SK-N-SH treated with all-trans-retinoic acid at 6 μM for 48 hours (cell line): ENCODE measurements at regions not wholly inside any gene's neighbourhood (a gene's known extent, or its start where the extent isn't known, plus 50 kb on each side); places are given as distances from the start of the nearest gene placed in this dataset.

Source experiments
- ARNTL ChIP-seq: fragments of 450-650 bp; formaldehyde crosslinking; IDR thresholded peaks from 2 replicates; pipeline ENCODE4 v1.5.0; 2020; ENCODE audit warnings: low read depth, mild to moderate bottlenecking, moderate library complexity, borderline replicate concordance
- BACH2 ChIP-seq: fragments of 250-450 bp; sonication (Bioruptor Pico); IDR thresholded peaks from 2 replicates; pipeline ENCODE4 v1.9.0; 2021; ENCODE audit warnings: mild to moderate bottlenecking, borderline replicate concordance
- PATZ1 ChIP-seq: fragments of 250-450 bp; sonication (Bioruptor Pico); IDR thresholded peaks from 2 replicates; pipeline ENCODE4 v1.8.0; 2020; ENCODE audit warnings: mild to moderate bottlenecking, moderate library complexity, borderline replicate concordance
- TOX ChIP-seq: fragments of 250-450 bp; sonication (Bioruptor Pico); IDR thresholded peaks from 2 replicates; pipeline ENCODE4 v1.8.0; 2021; ENCODE audit warnings: mild to moderate bottlenecking, moderate library complexity, borderline replicate concordance
- ZC3H10 ChIP-seq: fragments of 250-450 bp; sonication (Bioruptor Pico); IDR thresholded peaks from 2 replicates; pipeline ENCODE4 v1.5.1; 2021; ENCODE audit warnings: mild to moderate bottlenecking, moderate library complexity
- ZFP3 ChIP-seq: fragments of 250-450 bp; sonication (Bioruptor Pico); IDR thresholded peaks from 2 replicates; pipeline ENCODE4 v1.5.0; 2020; ENCODE audit warnings: mild to moderate bottlenecking, moderate library complexity
- ZNF565 ChIP-seq: fragments of 450-650 bp; formaldehyde crosslinking; conservative IDR thresholded peaks from 2 replicates; pipeline ENCODE4 v1.5.0; 2020; ENCODE audit warnings: low read depth, mild to moderate bottlenecking, moderate library complexity
- TF ChIP-seq, protein P1 (sequence below): fragments of 250-450 bp; sonication (Bioruptor Pico); IDR thresholded peaks from 2 replicates; pipeline ENCODE4 v1.5.1; 2020; ENCODE audit warnings: low read depth, mild to moderate bottlenecking, moderate library complexity
- TF ChIP-seq, protein P2 (sequence below): fragments of 250-450 bp; sonication (Bioruptor Pico); IDR thresholded peaks from 2 replicates; pipeline ENCODE4 v1.8.0; 2021; ENCODE audit warnings: low read depth, mild to moderate bottlenecking, moderate library complexity, borderline replicate concordance

- TF ChIP-seq BACH2 (no peak), PATZ1 (CRISPR knock-in tag) (no peak), ARNTL (CRISPR knock-in tag) (no peak), ZNF565 (no peak), TOX (CRISPR knock-in tag) (no peak), ZC3H10 (CRISPR knock-in tag) (no peak), ZFP3 (CRISPR knock-in tag) (no peak)
- TF ChIP-seq, protein P1, sequence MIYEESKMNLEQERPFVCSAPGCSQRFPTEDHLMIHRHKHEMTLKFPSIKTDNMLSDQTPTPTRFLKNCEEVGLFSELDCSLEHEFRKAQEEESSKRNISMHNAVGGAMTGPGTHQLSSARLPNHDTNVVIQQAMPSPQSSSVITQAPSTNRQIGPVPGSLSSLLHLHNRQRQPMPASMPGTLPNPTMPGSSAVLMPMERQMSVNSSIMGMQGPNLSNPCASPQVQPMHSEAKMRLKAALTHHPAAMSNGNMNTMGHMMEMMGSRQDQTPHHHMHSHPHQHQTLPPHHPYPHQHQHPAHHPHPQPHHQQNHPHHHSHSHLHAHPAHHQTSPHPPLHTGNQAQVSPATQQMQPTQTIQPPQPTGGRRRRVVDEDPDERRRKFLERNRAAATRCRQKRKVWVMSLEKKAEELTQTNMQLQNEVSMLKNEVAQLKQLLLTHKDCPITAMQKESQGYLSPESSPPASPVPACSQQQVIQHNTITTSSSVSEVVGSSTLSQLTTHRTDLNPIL (CRISPR knock-in tag), result no peak
- TF ChIP-seq, protein P2, sequence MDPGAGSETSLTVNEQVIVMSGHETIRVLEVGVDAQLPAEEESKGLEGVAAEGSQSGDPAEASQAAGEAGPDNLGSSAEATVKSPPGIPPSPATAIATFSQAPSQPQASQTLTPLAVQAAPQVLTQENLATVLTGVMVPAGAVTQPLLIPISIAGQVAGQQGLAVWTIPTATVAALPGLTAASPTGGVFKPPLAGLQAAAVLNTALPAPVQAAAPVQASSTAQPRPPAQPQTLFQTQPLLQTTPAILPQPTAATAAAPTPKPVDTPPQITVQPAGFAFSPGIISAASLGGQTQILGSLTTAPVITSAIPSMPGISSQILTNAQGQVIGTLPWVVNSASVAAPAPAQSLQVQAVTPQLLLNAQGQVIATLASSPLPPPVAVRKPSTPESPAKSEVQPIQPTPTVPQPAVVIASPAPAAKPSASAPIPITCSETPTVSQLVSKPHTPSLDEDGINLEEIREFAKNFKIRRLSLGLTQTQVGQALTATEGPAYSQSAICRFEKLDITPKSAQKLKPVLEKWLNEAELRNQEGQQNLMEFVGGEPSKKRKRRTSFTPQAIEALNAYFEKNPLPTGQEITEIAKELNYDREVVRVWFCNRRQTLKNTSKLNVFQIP, result no peak
These were observed 1025.5 kb downstream of the STIM2 start for GRCh38 chr4:27886120-27886519.
